HEK293T (cell line): ENCODE measurements at regions not wholly inside any gene's neighbourhood (a gene's known extent, or its start where the extent isn't known, plus 50 kb on each side); places are given as distances from the start of the nearest gene placed in this dataset.

Source experiments
- ARNT ChIP-seq: fragments of 450-650 bp; IDR thresholded peaks from 2 replicates; pipeline ENCODE4 v1.6.1; 2017; ENCODE audit warnings: mild to moderate bottlenecking
- FOXA1 ChIP-seq: fragments of 450-650 bp; IDR thresholded peaks from 2 replicates; pipeline ENCODE4 v1.6.1; 2016; ENCODE audit warnings: mild to moderate bottlenecking
- FOXM1 ChIP-seq: fragments of 450-650 bp; IDR thresholded peaks from 2 replicates; pipeline ENCODE4 v1.6.1; 2017; ENCODE audit warnings: mild to moderate bottlenecking, borderline replicate concordance
- NFRKB ChIP-seq: fragments of 450-650 bp; IDR thresholded peaks from 2 replicates; pipeline ENCODE4 v1.6.1; 2016; ENCODE audit warnings: mild to moderate bottlenecking, moderate library complexity
- SP1 ChIP-seq: fragments of 450-650 bp; IDR thresholded peaks from 2 replicates; pipeline ENCODE4 v1.6.1; 2017
- TARDBP ChIP-seq: fragments of 450-650 bp; IDR thresholded peaks from 2 replicates; pipeline ENCODE4 v1.6.1; 2016

DNA sequence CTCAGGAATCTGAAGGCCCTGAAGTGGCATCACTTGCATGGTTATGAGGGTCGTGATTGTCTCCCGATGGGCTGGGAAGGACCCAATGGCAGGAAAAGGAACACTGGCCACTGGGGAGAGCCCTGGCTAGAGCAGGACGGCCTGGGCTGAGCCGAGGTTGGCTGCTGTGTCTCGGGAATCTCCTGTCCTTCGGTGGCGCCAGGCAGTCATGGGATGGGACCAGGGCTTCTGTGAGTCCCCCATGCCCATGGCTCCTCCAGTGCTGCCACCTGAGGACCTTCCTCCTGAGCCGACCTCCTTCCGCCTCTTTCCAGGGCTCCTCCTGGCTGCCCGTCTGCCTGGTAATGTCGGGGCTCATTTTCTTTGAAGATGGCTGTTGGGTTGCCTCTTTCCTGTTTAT lies 1394.0 kb downstream of the BRD1 start:
- TF ChIP-seq FOXA1 = no peak
- TF ChIP-seq SP1 = no peak
- TF ChIP-seq ARNT = no peak
- TF ChIP-seq FOXM1 = no peak
- TF ChIP-seq TARDBP = no peak
- no peak for TF ChIP-seq NFRKB
